GM12801 (cell line): ENCODE measurements at regions not wholly inside any gene's neighbourhood (a gene's known extent, or its start where the extent isn't known, plus 50 kb on each side); places are given as distances from the start of the nearest gene placed in this dataset.

ENCODE experiments used
- TF ChIP-seq, protein P1 (sequence below): IDR thresholded peaks from one replicate; pipeline ENCODE4 v1.5.1; 2011; ENCODE audit warnings: control low read depth; ENCODE audit not compliant: insufficient read length; ENCODE audit errors: extremely low read depth

DNA sequence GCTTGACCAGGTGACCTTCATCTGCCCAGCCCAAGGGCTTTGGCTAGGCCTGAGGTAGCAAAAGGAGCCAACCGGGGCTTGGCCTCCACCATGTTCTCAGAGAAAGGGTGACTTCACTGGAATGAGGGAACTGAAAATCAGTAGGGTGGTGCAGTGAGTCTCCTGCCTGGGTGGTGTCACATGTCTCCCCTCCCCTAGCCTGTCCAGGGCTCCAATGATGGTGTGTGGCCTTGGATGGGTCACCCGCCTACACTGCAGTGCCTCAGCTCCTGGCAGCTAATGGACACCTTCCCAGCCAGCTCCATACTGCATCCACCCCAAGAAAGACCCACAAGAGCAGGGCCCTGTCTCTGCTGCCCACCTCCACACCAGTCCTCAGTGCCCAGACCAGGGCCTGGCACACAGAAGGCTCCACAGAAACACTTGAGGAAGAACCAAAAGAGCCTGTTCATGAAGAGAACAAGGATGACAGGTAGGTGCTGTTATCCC is 678.7 kb downstream of the MATN1 start:
- TF ChIP-seq, protein P1, sequence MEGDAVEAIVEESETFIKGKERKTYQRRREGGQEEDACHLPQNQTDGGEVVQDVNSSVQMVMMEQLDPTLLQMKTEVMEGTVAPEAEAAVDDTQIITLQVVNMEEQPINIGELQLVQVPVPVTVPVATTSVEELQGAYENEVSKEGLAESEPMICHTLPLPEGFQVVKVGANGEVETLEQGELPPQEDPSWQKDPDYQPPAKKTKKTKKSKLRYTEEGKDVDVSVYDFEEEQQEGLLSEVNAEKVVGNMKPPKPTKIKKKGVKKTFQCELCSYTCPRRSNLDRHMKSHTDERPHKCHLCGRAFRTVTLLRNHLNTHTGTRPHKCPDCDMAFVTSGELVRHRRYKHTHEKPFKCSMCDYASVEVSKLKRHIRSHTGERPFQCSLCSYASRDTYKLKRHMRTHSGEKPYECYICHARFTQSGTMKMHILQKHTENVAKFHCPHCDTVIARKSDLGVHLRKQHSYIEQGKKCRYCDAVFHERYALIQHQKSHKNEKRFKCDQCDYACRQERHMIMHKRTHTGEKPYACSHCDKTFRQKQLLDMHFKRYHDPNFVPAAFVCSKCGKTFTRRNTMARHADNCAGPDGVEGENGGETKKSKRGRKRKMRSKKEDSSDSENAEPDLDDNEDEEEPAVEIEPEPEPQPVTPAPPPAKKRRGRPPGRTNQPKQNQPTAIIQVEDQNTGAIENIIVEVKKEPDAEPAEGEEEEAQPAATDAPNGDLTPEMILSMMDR, result no peak

DNA sequence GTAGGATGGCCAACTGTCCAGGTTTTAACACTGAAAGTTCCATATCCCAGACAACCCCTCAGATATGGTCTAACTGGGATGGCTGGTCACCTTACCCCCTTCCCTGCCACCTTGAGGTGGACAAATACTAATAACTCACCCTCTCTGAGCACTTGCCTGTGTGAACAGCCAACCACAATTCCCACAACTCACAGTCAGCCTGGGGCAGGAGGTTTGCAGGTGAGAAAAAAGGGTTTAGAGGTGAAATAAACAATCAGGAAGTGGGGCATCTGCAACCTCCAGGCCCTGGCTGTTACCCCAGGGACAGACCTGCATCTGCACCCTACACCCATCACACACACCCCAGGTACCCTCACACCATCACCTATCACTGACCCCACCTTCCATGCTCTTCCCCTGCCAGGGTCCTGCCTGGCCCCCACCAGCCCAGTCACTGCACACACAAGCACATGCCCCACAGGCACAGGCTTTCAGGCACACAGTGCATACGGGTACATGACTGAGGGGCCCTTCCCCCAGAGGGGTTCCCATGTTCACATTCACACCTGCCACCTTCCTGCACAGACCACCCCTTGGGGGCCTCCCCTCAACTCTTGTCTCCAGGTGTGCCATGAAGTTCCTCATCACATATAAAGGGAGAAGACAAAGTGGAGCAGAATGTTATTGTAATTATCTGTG is 679.5 kb downstream of the MATN1 start:
- TF ChIP-seq, protein P1, result no peak

DNA sequence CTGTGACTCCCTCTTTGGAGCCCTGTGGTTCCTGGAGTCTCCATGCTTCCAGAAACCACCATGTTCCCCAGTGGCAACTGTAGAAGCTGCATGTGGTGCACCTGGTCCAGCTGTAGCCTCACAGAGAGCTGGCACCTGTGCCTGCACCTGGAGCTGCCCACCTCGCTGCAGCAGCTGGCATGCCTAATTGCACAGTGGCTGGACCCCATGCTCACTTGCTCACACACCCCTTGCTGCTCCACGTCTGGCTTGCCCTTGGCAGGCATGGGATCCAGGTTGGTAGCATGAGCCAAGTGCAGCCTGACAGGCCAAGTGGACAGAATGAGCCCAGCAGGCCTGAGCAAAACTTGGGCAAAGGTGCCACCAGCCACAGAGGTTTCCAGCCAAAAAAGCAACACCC is 680.1 kb downstream of the MATN1 start:
- TF ChIP-seq, protein P1, result no peak

DNA sequence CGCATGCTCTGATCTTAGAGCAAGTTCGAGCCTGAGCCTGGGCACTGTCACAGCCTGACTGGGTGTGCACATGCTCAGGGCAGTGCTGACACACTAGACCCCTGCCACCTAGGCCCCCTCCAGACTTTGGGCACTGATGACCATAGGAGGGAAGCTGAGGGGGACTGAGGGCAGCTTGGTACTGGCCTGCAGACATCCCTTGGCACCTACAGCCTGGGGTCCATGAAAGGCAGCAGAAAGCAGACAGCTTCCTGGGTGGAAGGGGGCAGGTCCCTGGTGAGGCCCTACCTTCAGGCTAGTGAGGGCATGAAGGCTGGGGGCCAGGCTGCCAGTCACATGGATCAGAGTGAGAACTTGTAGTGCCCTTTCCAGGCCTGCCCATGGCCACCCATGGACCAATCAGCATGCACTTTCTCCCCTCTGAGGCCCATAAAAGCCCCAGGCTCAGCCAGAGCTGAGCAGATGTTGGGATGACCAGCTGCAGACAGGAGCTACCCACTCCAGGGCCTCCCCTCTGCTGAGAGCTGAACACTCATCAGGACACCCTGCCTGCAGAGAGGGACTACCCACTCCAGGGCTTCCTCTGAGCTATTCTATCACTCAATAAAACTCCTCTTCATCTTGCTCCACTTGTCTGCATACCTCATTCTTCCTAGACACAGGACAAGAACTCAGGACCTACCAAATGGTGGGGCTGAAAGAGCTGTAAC is 680.8 kb downstream of the MATN1 start:
- TF ChIP-seq, protein P1, result no peak

DNA sequence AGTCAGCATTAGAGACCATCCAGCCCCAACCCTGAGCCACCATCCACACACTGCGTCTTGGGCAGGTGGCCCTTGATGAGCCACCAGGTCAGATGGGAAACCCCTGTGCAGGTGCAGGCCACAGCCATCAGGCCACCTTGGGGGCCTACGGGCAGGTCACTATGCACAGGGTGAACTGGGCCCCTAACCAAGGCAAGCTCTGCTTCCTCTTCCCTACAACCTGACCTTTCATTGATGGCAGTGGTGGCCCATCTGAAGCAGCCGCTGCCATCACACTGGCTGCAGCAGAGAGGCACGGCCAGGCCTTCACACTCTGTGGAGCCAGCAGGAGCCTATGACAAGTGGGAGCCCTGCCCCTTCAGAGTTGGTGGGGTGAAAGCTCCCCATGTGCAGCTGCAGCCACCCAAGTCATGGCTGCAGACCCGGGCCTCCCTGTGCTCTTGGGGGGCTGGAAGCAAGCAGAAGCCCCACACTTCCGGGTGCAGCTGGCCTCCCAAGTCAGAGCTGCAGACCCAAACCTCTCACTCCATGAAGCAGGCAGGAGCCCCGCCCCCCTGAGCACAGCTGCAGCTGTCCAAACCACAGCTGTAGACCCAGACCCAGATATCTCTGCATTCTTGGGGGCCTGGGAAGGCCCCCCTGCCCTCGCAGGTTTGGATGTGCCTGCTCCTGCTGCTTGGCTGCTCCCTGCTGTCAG is 681.5 kb downstream of the MATN1 start:
- TF ChIP-seq, protein P1, result no peak

DNA sequence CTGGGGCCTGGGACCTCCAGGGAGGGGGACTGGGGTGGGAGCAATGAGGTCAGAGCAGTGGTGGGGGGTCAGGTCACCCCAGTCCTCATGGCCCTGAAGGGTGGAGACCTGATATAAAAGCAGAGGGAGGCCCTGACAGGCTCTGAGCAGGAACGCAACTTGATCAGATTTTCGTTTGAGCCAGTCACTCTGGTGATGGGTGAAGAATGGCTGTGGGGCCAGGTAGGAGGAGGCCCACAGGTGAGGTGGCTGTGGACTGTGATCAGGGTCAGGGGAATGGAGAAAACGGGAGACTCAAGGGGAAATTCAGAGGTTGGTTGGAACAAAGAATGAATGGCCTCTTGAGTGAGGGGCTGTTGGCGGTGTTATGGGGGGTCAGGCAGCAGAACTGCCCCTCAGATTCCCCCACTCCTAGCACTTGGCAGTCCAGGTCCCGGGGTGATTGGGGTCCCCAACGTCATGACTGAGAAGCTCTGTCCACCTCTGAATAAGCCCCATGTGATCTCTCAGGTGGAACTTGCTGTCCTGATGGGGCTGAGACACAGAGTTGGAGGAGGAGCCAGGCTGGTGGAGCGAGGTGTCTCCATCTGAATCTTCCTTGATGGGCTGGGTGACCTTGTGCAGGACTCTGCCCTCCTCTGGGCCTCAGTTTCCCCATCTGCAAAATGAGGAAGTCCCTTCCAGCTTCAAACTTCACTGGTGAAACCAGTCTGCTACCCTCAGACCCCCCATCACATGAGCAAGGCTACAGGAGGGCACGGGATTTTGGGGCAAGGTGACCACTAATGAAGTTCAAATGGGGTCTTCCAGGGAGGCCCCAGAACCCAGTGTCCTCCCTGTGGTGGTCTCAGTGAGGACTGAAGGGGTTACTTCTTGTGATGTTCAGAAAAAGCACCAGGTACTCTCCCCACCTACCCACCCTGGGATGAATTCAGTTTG is 683.0 kb downstream of the MATN1 start:
- TF ChIP-seq, protein P1, result no peak
